Endothelial cell (in vitro differentiated cells): ENCODE measurements at regions not wholly inside any gene's neighbourhood (a gene's known extent, or its start where the extent isn't known, plus 50 kb on each side); places are given as distances from the start of the nearest gene placed in this dataset.

Experiments
- DNase-seq: peaks from one replicate; pipeline ENCODE4 v3.0.0; 2021; ENCODE audit warnings: low spot score
- H3K27ac Mint-ChIP-seq: one replicate; pipeline ENCODE4 v1.8.0; 2021; ENCODE audit warnings: mixed read lengths, inconsistent platforms; ENCODE audit not compliant: unreplicated experiment
- H3K27me3 Mint-ChIP-seq: one replicate; pipeline ENCODE4 v1.8.0; 2021; ENCODE audit warnings: mild to moderate bottlenecking, moderate library complexity, mixed read lengths, inconsistent platforms; ENCODE audit not compliant: unreplicated experiment
- H3K36me3 Mint-ChIP-seq: one replicate; pipeline ENCODE4 v1.8.0; 2021; ENCODE audit warnings: mild to moderate bottlenecking, low read depth, mixed read lengths, inconsistent platforms; ENCODE audit not compliant: unreplicated experiment
- H3K4me1 Mint-ChIP-seq: one replicate; pipeline ENCODE4 v1.8.0; 2021; ENCODE audit warnings: mild to moderate bottlenecking, mixed read lengths, inconsistent platforms; ENCODE audit not compliant: unreplicated experiment
- H3K4me3 Mint-ChIP-seq: one replicate; pipeline ENCODE4 v1.8.0; 2021; ENCODE audit warnings: mild to moderate bottlenecking, mixed read lengths, inconsistent platforms; ENCODE audit not compliant: unreplicated experiment
- H3K9me3 Mint-ChIP-seq: one replicate; pipeline ENCODE4 v1.8.0; 2021; ENCODE audit warnings: mixed read lengths, inconsistent platforms; ENCODE audit not compliant: unreplicated experiment
- TF ChIP-seq, protein P1 (sequence below): fragments of 200-600 bp; sonication (generic); IDR thresholded peaks from one replicate; pipeline ENCODE4 v1.5.0; 2021; ENCODE audit warnings: antibody characterized with exemption; ENCODE audit not compliant: unreplicated experiment

DNA sequence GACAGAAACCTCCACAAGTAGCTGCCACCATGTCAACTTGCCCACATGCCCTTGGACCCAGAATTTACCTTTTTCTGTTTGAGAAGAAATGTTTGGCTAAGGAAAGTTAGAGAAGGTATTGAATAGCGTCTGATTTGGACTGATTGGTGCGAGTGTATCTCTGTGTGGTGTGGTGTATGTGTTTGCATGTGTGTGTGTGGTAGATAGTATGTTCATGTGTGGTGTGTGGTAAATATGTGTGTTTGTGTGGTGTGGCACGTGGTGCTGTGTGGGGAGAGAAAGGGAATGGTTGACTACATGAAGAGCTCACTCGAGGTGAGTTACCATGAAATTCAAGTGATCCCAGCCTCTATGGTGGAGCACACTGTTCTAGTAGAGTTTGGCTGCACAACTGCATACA, 360.8 kb upstream of the SPHKAP start:
- DNase-seq: no peak
- Mint-ChIP-seq H3K4me1 (no peaks in the 10 kb centered on the region), H3K9me3 (no peaks in the 10 kb centered on the region), H3K27me3 (no peaks in the 10 kb centered on the region), H3K4me3 (no peak overlapping the region), H3K36me3 (no peaks in the 10 kb centered on the region), H3K27ac (no peak overlapping the region)
- TF ChIP-seq, protein P1, sequence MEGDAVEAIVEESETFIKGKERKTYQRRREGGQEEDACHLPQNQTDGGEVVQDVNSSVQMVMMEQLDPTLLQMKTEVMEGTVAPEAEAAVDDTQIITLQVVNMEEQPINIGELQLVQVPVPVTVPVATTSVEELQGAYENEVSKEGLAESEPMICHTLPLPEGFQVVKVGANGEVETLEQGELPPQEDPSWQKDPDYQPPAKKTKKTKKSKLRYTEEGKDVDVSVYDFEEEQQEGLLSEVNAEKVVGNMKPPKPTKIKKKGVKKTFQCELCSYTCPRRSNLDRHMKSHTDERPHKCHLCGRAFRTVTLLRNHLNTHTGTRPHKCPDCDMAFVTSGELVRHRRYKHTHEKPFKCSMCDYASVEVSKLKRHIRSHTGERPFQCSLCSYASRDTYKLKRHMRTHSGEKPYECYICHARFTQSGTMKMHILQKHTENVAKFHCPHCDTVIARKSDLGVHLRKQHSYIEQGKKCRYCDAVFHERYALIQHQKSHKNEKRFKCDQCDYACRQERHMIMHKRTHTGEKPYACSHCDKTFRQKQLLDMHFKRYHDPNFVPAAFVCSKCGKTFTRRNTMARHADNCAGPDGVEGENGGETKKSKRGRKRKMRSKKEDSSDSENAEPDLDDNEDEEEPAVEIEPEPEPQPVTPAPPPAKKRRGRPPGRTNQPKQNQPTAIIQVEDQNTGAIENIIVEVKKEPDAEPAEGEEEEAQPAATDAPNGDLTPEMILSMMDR: no peak

DNA sequence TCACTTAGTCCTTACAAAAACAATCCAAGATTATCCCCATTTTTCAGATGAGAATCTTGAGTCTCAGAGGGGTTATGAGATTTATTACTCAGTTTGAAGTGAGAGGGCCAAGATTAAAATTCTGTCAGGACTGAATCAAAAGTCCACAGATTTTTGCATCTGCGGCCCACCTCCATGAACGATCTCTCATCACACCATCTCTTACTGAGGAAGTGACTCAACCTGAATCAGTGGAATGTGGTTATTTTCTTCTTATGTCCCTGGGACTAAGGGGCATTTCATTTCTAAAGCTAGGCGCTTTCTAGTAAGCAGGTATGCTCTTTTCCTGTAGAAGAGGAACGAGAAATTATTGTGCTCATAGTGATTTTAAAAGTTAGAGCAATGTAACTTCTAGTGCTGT, 360.3 kb upstream of the SPHKAP start:
- Mint-ChIP-seq H3K4me1 (no peaks in the 10 kb centered on the region), H3K36me3 (no peaks in the 10 kb centered on the region)
- TF ChIP-seq, protein P1: no peak

DNA sequence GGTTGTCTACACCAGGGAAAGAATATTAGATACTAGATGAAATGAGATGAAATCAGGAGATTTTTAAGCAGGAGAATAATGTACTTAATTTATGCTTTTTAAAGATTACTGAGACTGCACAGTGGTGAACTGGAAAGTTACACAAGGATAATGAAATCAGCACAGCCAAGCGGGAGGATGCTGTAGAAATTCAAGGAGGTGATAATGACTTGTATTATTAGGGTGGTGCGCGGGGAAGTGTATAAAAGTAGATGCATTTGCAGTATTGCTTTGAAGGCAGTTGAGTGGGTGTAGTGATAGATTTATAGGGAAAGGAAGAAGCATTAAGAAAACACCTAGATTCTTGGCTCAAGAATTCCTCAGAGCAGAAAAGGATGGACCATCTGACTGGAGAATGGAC, 359.5 kb upstream of the SPHKAP start:
- Mint-ChIP-seq H3K27ac (no peak overlapping the region), H3K4me1 (no peaks in the 10 kb centered on the region), H3K4me3 (no peak overlapping the region), H3K9me3 (no peaks in the 10 kb centered on the region), H3K36me3 (no peaks in the 10 kb centered on the region), H3K27me3 (no peaks in the 10 kb centered on the region)
- TF ChIP-seq, protein P1: no peak
- DNase-seq: no peak

More for the DNA sequence above, 360.3 kb upstream of the SPHKAP start:
- Mint-ChIP-seq H3K27ac (no peak overlapping the region), H3K4me3 (no peak overlapping the region), H3K27me3 (no peaks in the 10 kb centered on the region), H3K9me3 (no peaks in the 10 kb centered on the region)
- DNase-seq: no peak

DNA sequence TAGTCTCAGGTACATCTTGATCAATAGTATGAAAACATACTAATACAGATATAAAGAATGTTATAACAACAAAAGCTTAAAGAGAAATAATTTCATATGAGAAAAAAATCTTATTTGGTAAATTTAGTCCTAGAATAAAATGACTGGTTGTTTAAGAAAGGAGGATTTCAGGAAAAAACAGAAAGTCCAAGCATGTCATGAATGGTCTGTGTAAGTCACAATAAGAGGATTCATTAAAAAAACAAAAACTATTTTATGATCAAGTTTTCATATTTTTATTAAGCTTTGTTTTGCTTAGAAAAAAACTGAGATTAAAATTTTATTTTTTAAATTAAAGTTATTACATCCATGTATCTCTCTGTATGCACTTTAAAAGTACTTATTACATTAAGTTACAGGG, 353.9 kb upstream of the SPHKAP start:
- DNase-seq: no peak
- H3K36me3 Mint-ChIP-seq: no peaks in the 10 kb centered on the region
- H3K4me1 Mint-ChIP-seq: no peaks in the 10 kb centered on the region
- no peaks in the 10 kb centered on the region for H3K27me3 Mint-ChIP-seq
- no peak overlapping the region for H3K4me3 Mint-ChIP-seq
- TF ChIP-seq, protein P1: no peak
- no peak overlapping the region for H3K27ac Mint-ChIP-seq
- H3K9me3 Mint-ChIP-seq: no peaks in the 10 kb centered on the region

- H3K36me3 Mint-ChIP-seq: no peaks in the 10 kb centered on the region
- H3K4me3 Mint-ChIP-seq: no peak overlapping the region
- TF ChIP-seq, protein P1: no peak
- H3K9me3 Mint-ChIP-seq: no peaks in the 10 kb centered on the region
- no peaks in the 10 kb centered on the region for H3K27me3 Mint-ChIP-seq
- no peak for DNase-seq
- no peak overlapping the region for H3K27ac Mint-ChIP-seq
- H3K4me1 Mint-ChIP-seq: no peaks in the 10 kb centered on the region
Observed at GRCh38 chr2:228533156-228533555, 351.7 kb upstream of the SPHKAP start.
